Stimulated activated naive CD4-positive, alpha-beta T cell treated with Interleukin-2 at 50 U/mL for 16 hours (primary cell): ENCODE measurements at regions not wholly inside any gene's neighbourhood (a gene's known extent, or its start where the extent isn't known, plus 50 kb on each side); places are given as distances from the start of the nearest gene placed in this dataset.
"Not testable (repeated sequence)": the region's sequence is repeated elsewhere in the genome, so short reads cannot be mapped to it uniquely, and the experiment has no call there.

Experiments used
- DNase-seq: peaks from one replicate; lab custom pipeline; 2025; lab: John Stamatoyannopoulos, UW

DNA sequence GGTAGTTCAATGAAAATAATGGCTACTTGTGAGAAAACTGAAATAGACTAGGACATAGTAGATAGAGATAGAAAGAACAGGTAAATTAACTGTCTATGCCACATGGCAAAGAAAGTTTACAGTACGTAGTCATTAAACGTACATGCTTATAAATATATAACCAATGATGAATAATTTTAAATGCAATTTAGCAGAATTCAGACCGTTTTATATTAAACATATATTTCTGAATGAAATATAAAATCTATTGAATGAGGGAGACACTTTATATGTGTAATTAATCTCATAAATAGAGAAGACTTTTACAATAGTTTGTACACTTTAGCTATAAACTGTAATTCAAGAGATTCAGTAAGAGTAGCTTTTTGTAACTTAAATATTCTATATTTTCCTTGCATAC is 124.4 kb upstream of the VPREB1 start:
- DNase-seq, result no peak

DNA sequence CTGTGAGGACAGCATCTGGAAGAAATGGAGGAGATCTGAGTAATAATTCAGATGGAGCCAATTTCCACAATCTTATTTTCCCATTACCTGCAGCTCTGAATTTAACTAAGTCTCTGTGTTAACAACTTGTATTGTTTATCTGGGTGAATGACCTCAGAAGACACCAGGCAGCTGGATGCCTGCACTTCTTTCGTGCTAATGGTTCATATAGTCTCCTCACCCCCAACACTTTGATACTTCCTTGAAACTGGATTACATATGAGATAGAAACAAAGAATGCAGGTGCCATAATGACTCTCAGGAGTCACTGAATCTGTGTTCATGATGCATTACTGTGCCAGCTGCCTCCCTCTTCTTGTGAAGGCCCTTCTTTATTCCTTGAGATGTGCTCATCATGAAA is 125.6 kb upstream of the VPREB1 start:
- no peak for DNase-seq

DNA sequence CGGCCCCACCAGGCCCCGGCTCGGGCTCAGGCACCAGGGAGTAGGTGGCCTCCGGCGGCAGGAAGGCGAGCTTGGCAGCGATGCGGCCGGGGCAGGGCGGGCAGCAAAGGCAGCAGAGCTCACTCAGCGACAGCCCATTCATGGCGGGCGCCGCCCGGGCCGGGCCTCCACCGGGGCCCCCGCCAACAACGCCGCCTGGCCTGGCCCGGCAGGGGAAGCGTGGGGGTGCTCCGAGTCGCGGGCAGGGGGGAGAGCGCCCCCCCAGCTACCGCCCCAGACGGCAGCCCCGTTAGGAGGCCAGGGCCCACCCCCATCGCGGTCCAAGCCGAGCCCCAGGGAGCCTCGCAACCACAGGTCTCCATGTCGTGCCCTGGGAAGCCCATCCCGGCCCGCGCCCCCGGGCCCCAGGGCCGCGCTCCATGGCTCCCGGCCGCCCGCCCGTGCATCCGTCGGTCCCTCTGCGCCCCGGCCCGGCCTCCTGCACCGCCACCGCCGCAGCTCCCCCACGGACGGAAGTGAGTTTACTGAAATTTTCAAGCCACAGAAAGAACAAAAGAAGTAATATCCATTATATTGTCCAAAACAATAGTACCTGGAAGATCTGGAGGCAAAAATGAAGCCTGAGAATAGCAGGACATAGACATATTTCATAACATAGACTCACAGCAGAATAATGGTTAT is 126.6 kb upstream of the VPREB1 start:
- not testable (repeated sequence) for DNase-seq

DNA sequence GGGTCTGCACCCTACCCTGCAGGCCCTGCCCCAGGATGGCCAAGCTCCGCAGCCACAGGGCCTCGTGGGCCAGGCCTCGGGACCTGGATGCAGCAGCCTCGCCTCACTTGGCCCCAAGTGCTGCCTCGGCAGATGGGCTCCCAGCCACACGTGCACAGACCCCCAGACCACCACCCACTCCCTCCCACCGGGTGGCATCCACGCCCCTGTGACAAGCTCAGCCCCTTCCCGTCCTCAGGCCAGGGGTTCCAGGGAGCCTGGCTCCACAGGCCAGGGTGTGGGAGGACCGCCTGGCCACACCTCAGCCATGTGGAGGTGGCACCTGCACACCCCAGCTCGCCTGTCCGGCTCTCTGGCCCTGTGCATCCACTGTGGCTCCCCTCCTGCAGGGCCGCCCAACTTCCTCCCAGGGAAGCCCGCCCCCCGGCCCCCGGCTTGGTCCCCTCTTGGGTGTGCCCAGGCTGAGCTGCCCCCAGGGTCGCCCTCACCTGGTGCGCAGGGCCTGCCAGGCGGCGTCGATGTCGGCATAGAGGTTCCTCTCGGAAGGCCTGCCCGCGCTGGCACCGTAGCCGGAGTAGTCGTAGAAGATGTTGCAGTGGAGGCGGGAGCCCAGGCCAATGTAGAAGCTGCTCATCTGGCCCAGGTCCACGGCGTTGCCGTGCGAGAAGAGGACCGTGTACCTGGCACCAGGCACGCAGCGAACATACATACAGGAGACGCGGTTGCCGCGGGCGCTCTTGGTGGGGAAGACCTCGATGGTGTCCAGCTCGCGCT is 127.4 kb upstream of the VPREB1 start:
- DNase-seq, result not testable (repeated sequence)

DNA sequence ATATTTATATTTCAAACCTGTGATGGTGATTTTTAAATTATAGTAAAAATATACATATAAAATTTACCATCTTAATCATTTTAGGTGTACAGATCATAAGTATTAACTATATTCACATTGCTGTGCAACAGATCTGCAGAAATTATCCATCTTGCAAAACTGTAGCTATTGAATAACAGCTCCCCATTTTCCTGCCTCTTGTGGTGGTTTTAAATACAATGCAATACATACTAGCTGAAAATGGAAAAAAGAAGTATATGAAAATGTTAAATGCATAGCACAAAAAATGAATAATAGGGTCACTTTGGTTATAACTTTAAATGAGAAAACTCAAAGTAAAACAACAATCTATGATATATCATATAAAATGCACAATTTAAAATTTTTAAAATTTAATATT is 130.9 kb upstream of the VPREB1 start:
- DNase-seq, result no peak

DNA sequence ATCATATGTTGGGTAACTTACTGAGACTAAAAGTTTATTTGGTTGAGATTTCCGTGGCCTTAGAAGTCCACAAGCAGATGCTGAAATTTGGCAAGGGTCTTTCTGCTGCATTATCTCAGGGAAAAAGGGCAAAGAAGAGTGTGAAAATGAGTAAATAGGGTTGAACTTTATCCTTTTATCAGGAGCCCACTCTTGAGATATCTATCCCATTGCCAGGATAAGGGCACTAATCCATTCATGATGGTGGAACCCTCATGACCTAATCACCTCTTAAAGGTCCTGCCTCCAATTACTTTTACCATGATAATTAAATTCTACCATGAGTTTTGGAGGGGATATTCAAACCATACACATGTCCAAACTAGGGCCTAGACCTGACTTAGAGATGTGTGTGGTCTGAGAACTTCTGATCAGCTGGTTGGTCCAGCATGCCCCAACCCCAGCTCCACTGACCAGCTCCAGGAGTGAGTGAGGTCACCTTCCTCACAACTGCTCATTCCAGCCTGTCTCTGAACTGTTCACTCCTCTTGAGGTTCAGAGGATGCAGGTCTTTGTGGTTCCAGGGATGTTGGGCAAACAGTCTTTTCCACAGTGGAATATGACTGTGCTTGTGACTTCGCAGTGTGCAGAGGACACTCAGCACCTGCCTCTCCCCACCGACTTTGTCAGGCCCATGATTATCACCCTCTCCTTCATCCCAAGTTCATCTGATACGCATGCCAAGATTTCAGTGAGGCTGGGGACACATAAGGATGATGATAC is 130.1 kb upstream of the TOP3B start:
- no peak for DNase-seq

DNA sequence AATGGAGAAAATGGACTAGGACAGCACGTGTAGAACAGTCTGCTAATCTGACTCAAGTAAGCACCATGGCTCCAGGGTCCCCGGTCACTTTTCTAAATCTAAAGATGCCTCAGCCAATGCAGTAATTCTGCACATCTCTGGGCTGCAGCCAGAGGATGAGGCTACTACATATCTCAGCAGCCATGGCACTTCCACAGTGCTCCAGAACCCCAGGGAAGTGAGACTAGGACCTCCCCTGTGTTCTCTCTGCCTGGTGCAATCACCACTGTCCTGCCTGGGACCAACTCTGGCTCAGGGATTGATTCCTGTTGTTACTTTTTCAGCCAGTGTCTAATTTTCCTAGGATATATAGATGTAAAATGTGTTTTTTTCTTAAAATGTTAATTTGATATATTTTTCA is 129.4 kb upstream of the TOP3B start:
- no peak for DNase-seq

DNA sequence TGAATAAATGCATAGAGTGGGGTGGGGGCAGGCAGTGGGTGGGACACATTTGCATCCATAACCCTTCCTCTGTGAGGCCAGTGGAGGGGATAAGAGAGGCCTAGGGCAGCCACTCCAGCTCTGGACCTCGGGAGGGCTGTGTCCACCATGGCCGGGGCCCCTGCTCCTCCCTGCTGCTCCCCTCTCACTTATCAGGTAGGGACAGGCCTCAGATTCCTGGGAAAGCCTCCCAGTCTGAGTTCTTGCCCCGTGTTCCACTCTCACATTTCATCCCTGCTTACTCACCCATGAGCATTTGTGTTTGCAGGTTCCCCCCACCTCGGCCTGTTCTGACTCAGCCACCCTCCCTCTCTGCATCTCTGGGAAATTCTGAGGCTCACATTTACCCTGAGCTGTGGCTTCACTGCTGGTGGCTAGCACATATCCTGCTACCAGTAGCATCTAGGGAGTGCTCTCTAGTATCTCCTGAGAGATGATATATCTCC is 128.7 kb upstream of the TOP3B start:
- peak; percentile 33 for DNase-seq

DNA sequence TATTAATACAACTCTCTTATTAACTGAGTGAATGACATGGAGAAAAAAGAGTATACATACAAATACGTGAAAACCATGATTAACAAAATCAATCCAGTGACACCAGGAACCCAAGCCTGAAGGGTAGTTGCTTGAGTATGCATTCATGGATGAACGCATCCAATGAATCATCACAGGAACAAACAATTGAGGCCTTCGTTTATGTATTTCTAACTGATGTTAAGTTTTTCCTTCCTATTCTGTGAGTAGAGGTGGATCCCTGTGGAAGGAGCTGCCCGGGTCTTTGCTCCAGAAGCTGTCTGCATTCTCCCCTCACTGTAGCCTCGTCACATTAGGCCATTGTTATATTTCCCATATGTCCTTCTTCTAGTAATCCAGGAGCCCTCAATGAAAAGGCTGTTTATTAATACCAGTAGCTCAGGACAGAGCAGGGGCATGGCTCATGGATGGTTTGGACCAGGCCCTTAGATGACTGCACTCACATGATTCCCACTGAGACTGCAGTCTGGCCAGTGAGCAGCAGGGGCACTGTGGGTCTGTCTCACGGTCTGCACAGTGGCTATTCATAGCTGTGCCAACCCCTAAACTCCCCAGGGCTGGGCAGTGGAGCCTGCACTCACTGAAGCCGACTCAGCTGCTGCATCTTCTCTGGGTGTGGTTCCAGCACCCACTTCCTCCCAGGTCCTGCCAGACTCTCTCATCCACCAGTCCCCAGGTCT is 128.1 kb upstream of the TOP3B start:
- DNase-seq, result peak; percentile 9

DNA sequence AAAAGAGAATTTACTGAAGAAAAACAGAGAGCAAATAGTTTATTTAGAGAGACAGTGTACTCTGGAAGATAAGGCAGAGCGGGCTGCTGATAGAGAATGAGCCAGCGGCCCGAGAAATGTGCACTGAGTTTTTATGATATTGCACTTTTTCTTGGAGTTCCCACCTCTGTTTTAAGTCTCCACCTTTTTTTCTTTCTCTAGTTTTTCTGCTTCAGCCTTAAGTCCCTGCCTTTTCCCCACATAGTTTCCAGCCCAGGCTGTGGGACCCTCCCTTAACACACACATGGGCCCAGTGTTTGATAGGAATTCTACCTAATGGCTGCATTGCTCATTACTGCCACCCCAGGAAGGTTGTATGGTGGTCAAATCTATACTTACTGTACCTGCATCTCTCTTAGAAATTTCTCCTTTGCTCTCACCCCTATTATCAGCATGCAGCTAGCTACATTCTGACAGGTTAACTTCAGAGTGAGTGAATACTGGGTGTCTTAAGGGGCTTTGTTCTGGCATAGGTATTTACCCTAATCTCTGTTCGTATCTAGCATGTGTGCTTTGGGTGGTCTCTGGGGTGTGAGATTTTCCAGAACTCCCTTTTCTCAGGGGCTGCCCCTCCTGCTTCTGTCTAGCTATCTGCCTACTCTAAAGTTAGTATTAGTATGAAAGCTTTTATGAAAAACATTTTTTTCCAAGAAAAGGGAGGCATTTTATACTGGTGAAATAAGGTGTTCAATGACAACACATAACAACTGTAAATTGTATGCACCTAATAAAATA is 127.3 kb upstream of the TOP3B start:
- DNase-seq, result no peak

DNA sequence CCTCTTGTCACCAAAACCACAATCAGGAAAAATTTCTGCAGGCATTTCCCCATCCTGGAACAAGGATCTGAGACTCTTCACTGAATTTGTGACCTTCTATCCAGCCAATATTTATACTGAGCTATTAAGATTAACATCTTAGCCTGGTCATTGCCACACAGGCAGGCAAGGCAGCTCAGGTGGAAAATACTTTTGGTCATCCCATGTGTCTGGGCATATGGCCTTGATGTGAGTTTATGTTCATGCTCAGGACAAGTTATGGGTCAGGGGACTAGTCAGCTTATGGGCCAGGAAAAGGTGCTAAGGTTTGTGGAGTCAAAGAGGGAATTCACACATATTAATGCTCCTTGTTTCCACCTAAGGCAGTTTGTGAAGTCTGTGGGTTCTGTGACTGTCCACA is 124.3 kb upstream of the TOP3B start:
- DNase-seq, result no peak

DNA sequence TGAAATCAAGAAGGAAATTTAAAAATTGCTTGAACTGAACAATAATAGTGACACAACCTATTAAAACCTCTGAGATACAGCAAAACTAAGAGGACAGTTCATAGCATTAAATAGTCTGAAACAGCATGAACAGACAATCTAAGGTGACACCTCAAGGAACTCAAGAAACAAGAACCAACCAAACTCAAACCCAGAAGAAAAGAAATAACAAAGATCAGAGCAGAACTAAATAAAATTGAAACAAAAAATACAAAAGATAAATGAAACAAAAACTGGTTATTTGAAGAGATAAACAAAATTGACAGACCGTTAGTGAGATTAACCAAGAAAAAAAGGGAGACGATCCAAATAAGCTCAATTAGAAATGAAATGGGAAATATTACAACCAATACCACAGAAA is 122.8 kb upstream of the TOP3B start:
- no peak for DNase-seq

DNA sequence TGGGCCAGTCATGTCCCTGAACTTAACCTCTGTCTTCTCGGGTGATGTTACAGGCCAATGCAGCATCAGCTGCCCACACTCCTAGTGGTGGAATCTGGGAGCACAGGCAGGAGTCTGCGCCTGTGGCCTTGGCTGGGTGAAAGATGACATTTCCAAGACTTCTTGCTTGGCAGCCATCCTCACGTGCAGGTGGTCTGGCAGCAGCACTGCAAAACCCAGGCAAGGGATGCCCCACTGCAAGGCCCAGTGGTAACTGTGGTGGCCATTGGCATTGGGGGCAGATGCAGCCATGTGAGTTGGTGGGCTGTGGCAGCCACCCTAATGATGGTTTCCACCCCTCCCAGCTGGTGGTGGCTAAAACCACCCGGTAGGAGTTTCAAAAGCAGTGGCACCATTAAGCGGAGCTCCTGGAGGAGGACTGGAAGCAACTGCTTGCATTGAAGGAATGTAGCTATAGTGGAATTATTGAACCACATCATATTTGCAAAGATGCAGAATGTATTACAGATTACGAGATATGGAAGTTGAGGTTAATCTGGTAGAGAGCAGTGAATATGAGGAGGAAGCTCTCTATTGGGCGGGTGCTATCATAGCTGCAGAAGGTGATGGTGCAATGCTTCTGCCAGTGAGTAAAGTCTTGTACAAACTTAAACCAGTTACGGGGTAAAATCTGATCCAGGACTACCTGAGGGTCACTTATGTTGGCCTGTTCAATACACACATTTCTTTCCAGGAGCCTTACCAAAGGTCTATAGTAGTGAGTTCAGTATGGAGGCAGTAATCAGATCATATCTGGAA is 120.7 kb upstream of the TOP3B start:
- no peak for DNase-seq

DNA sequence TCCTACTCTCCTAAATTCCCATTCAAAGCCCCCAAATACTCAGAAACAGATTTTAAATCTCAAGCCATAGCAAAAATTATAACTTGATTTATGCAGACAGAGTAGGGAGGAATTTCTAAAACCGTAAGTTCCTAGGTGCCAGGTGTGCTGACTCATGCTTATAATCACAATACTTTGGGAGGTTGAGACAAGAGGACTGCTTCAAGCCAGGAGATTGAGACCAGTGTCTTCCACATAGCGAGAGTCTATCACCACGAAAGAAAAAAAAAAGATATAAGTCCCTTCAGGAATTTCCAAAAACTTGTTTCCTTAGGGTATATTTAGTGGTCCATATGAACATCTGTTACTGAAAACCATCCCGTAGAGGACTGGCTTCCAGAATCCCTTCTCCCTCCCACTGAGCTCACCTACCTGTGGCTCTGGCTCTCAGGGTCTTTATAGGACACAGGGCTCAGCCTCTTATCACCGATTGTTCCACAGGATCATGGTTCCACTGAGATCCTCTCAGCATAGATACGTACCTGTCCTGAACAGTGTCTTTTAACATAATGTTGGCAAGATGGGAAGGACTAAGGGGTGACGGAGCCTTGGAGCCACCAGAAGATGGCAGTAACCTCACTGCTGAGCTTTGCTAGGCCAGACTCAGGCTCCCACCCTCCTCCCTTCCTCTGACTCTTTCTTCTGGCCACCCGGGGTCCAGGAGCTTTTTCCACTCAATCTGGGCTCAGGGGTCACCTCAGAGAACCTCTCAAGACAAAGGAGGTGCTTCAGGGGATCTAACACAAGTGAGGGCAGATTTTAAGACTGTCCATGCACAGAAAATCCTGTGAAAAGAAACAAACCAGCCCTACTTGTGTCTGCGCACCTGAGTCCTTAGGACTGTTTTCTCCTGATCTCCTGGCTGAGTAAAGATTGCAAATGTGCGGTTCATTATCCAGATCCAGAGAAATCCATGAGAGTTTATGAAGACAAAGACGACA is 117.5 kb upstream of the TOP3B start:
- DNase-seq, result no peak

DNA sequence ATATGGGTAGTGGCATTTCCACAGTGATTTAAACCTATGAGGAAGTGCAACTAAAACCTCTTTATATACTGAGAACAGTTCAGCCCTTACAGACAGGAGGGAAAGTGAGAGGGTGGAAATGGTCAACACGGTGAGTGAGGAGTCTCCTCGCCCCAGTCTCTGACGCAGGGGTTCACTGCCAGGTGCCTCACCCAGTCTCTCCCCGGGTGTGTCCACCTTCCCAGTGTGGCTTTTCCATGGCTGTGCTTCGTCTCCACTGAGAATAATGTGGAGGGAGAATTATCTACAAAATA is 116.6 kb upstream of the TOP3B start:
- no peak for DNase-seq

DNA sequence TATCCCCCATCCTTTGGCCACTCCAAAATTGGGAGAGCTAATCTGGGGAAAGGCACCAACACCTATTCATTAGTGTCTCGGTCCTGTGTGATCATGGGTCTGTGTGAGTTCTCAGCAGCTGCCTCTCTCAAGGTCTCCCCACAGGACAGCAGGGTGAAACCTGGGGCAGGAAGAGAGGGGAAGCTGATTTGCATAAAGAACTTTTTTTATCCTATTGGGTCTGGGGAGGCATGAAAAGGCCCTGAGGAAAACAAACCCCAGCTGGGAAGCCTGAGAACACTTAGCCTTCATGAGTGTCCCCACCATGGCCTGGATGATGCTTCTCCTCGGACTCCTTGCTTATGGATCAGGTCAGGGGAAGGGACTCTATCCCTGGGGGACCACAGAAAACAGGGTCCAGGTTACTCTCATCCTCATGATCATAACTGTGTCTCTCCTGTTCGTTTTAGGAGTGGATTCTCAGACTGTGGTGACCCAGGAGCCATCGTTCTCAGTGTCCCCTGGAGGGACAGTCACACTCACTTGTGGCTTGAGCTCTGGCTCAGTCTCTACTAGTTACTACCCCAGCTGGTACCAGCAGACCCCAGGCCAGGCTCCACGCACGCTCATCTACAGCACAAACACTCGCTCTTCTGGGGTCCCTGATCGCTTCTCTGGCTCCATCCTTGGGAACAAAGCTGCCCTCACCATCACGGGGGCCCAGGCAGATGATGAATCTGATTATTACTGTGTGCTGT is 116.0 kb upstream of the TOP3B start:
- no peak for DNase-seq

DNA sequence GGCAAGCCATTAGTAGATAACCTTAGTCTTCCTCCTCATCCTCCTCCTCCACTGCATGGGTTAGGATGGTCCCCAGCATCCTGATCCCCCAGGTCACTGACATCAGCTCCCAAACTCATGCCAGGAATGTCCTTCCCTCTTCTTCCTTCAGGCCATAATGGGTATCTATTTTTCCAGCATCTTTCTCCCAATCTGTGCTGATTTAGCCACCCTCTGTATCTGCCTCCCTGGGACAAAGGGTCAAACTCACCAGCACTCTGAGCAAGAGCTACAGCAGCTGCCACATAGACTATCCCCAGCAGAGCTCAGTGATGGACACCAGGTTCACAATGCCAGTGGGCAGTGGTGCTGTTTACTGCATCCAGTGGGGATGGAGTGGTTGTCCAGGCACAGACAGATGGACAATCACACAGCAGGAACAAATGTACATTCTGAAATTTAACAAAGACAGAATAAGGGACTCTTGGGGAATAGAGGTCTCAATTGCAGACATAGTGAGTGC is 115.2 kb upstream of the TOP3B start:
- no peak for DNase-seq

DNA sequence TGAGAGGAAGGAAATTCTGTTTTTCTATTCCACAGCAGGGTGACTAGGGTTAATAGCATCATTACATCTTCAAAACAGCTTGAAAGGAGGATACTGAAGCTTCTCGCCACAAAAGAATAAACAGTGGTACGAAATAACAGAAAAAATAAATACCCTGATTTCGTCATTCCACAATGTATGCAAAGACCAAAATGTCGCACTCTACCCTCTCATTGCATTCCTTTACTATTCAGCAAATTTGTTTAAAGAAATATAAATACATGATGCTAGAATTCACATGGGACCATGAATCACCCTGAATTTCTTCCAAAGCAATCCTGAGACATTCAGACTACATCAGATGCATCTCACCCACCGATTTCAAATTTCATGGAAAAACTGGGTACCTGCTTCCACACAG is 112.3 kb upstream of the TOP3B start:
- DNase-seq, result no peak

DNA sequence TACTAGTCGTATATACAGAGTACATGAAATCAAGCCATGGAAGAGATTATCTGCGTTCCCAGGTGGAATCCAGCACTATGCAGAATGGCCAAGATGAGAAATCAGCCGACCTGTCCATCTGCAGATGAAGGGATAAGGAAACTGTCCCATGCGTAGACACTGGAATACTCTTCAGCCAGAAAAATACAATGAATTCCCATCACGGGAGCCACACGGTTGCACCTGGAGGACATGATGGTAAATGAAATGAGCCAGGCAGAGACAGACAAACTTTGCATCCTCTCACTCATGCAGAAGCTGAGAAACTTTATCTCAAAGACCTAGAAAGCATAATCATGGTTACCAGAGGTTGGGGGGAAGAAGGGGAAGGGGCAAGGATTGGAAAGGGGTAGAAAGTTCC is 111.9 kb upstream of the TOP3B start:
- DNase-seq, result no peak
